Transverse colon (tissue), 4 donors: ENCODE measurements at regions not wholly inside any gene's neighbourhood (a gene's known extent, or its start where the extent isn't known, plus 50 kb on each side); places are given as distances from the start of the nearest gene placed in this dataset.

Experiments used
- CTCF ChIP-seq, 5 experiments: fragments of 200-600 bp in 3 of 5; fragments of 450-650 bp in 2 of 5; sonication (generic) in 3 of 5; IDR thresholded peaks; 1 replicate in 2 of 5; 2 replicates in 3 of 5; pipeline ENCODE4 v1.5.1; 2016 to 2017; ENCODE audit warnings: antibody characterized with exemption in 5 of 5, inconsistent platforms in 3 of 5, mild to moderate bottlenecking in 2 of 5, moderate library complexity in 1 of 5
- EP300 ChIP-seq: sonication (generic); formaldehyde crosslinking; IDR thresholded peaks from one replicate; pipeline ENCODE4 v1.6.1; 2017; ENCODE audit warnings: antibody characterized with exemption, low read depth
- POLR2A ChIP-seq: fragments of 450-650 bp; IDR thresholded peaks from one replicate; pipeline ENCODE4 v1.6.1; 2016; ENCODE audit warnings: antibody characterized with exemption, mild to moderate bottlenecking, moderate library complexity
- POLR2AphosphoS5 ChIP-seq, 3 donors: sonication (generic); formaldehyde crosslinking; IDR thresholded peaks; one replicate each; pipeline ENCODE4 v1.6.1; 2016; ENCODE audit warnings: antibody characterized with exemption in 3 of 3

GRCh38 chr20:48416002-48416401 lies 411.8 kb downstream of the PREX1 start:
- TF ChIP-seq POLR2AphosphoS5 (IDR thresholded peaks at IDR 0.05) = no peak
- no peak for TF ChIP-seq POLR2A
- TF ChIP-seq CTCF (IDR thresholded peaks at IDR 0.05) = no peak
- TF ChIP-seq EP300 = no peak
